NCI-H2227 treated with DMSO at 0.1 percent for 48 hours (cell line): ENCODE measurements at regions not wholly inside any gene's neighbourhood (a gene's known extent, or its start where the extent isn't known, plus 50 kb on each side); places are given as distances from the start of the nearest gene placed in this dataset.

Source experiments
- DNase-seq: peaks from one replicate; lab custom pipeline; 2025; lab: John Stamatoyannopoulos, UW

DNA sequence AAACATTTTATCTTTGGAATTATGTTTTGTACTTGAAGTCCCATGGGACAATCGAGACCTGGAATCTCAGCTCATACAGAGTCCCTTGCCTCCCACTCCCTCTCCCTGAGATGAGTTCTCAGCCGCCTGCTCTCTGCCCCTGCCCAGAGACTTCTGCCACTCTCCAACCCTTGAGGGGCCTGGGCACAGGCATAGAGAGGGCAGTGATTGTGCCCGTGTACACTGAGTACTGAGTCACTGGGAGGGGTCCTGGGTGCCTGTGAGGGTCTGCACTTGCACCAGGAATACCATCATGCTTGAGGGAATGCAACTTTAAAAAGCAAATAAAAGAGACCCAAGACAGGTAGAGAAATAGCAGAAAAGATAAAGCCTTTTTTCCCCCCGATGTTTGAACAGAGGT lies 453.8 kb upstream of the HS3ST5 start:
- DNase-seq: no peak

DNA sequence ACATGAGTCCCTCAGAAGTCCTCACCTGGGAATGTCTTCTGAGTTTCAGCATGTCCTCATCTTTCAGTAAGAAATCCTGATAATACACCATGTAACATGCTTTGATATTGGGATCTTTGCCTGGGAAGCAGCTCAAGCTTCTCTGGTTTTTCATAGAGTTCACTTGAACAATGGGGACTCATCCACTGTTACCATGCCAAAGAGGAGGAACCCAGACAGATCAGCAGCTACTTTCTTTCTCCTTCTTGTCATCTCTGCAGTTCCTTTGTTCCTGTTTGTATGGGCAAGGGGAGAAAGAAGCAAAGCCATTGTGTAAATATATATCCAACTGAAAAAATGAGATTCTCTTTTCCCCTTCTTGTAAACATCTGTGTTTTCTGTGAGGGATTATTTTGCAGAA lies 450.6 kb upstream of the HS3ST5 start:
- DNase-seq: no peak

DNA sequence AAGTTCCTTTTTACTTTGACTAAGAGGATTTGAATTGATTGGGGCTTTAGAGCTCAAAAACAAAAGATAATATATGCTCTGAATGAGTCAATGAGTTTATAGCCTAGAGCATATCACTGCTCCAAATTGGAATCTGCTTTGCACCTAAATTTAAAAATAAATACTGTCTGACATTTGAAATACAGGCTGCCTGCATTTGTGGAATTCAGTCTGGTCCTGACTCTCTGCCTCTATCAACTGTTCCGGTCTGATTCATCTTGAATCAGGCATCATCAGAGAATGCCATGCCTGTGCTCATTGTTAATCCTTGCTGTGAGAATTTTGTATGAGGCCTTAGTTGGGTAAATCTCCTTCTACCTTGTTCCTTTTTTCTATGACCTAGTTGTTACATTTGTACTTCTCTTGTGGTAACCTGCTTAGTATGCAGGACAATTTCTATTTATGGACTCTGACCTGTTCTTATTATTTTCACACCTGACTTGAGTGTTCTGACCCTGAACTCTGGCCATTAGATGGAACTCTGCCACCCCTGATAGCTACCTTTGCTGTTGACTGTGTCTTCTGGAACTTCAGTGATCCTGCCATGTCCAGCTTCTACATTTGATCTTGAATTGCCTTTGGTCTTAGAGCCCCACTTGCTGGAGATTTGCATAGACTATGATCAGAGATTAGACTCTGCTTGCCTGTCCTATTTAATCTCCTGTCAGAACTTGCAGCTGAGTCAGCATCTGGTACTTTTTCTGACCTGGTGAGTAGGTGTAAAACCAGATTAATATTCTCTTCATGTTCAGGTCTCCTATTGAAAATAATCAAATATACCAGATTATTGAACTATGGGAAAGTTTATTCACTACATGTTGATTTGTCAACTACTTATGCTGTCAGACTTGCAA lies 442.7 kb upstream of the HS3ST5 start:
- DNase-seq: no peak

- DNase-seq: no peak
Measured at GRCh38 chr6:114783783-114784182, 441.0 kb upstream of the HS3ST5 start.

DNA sequence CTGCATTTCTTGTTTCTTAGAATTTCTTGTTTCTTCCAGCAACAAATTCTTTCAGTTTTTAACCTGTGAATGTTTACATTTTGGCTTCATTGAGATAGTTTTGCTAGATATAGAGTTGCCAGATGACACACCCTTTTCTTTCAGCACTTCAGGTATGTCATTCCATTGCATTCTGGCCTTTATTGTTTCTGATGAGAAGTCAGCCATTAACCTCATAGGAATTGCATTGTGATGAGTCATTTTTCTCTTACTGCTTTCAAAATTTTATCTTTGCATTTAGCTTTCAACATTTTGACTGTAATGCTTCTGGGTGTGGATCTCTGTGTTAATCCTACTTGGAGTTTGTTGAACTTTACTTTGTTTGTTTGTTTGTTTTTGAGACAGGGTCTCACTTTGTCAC lies 440.3 kb upstream of the HS3ST5 start:
- no peak for DNase-seq

- no peak for DNase-seq
Measured at GRCh38 chr6:114764866-114765265, 422.0 kb upstream of the HS3ST5 start.

DNA sequence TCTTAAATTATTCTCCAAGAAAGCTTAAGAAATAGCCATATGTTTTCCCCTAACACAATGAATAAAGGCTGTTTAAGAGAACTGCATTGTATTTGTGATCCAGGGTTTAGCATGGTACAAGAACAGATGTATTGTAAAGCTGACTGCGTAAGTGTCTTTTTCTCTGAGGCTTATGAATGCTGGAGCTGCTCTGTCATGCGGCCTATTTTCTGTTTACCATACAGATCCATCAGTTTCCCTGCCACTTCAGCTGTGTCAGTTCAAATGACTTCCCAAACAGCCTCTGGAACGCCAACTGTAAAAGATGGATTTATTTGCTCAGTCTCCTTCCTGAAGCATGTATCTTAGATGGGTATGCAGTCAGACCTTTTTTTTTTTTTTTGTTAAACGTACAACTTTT lies 419.3 kb upstream of the HS3ST5 start:
- peak; percentile 0 for DNase-seq

- DNase-seq: peak; percentile 1
Measured at GRCh38 chr6:114747995-114748625, 405.3 kb upstream of the HS3ST5 start.

DNA sequence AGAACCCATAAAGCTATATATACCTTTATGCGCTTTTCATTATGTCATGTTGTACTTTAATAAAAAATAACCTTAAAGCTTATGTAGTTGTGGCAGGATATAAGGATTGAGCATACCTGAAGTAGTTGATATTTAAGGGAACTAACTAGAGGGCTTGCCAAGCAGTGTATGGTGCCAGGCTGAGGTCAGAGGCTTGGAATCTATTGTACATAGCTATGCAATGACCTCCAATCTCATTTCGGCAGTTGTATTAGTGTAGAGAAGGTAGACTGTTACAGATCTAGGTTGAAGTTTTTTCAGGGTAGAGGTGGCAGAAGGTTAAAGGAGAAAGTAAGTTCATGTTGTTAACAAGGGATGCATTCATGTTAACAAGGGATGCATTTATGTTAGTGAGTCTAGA lies 397.7 kb upstream of the HS3ST5 start:
- DNase-seq: no peak

DNA sequence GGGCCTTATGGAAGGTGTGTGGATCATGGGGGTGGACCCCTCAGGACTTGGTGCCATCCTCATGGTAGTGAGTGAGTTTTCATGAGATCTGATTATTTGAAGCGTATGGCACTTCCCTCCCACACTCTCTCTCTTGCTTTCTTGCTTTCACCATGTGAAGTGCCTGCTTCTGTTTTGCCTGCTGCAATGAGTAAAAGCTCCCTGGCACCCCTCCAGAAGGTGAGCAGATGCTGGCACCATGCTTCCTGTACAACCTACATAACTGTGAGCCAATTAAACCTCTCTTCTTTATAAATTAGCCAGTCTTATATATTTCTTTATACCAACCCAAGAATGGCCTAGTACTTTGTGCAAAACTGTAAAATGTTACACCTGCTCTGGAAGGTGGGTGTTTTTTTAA lies 396.8 kb upstream of the HS3ST5 start:
- DNase-seq: no peak

DNA sequence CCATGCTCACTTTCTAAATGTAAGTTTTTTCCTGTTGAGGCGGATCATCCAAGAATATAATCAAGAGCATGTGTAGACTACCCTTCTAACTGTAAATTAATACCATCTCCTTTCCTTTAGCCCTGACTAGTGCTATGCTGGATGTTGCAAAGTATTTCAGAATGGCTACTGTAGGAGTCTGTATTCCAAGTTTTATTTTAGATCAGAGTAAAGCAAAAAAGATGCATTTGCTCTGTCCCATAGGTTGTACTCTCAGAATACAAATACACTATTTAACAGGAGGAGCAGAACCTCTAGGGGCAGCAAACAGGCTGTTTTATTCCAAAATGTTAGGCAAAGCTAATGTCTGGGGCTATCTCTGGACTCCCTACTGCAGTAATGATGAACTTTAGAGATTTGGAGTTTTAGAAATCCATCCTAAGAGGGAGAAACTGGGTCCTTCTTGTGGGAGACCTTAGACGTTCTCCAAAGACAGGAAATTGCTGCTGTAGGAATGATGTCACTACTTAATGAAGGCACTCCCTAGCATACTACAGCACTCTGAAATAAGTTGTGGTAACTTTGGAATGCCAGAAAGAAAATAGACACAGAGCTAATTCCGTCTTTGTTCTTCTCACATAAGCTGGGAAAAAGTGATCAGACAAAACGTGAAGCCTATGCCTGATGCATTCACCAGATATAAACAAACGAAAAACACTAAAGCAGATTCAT lies 392.4 kb upstream of the HS3ST5 start:
- DNase-seq: no peak

DNA sequence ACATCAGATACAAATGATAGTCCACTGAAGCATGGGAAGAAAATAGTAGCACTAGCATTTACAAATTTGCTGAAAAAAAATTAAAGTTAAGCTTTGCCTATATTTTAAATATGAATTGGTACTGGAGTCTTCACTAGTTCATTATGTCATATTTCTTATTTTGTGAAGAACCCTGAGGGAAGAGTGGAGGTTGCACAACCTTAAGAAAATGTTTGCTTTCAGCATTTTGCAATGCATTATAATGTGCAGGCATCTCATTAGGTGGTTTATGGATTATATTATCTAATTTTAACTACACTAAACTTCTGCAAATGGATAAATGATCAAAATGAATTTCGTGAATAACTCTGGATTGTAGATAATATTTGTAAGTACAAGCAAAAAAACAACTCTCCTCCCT lies 390.8 kb upstream of the HS3ST5 start:
- DNase-seq: no peak

- DNase-seq: no peak
Measured at GRCh38 chr6:114718716-114719270, 376.0 kb upstream of the HS3ST5 start.

- no peak for DNase-seq
Measured at GRCh38 chr6:114718186-114718585, 375.4 kb upstream of the HS3ST5 start.

DNA sequence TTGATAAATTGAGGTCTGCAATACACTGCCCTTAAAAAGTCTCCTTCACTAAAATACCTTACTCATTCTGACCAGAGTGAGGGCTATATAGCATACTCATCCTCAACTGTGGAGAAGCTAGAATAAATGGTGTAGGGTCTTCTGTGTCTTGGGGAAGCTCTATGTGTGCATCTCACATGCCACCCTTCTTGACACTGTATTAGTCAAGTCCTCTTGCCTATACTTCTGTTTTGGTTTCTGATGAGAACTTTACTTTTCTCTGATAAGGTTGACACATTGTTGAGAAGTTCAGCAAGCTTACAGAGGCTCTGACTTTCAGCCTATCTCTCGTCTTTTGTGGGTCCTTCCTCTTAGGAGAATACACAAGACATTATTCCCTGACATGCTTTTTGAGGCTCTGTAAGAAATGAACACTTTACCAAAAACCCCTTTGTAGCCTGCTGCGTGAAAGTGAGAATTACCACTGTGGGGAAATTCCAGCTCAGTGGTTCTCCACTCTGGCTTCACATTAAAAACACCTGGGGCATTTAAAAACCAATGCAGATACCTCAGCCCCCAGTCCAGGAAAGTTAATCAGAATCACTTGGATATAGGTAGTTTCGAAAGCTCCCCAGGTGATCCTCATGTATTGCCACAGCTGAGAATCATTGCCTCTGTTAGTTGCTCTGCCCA lies 372.1 kb upstream of the HS3ST5 start:
- DNase-seq: no peak

DNA sequence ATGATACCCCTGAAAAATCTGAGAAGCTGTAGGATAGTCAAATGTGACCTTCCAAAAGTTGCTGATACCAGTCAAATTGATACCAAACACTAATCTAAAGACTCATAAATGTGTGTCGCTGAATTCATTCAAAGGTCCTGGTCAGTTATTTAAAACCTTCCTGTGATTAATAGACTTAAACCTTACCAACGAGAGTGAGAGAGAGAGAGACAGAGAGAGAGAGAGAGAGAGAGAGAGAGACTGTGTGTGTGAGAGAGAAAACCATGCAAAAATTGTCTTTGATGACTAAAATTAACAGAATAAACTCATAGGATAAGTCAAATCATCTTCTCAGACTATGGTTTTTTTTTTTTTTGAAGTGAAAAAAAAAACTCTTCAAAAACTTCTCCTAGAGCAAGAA lies 370.9 kb upstream of the HS3ST5 start:
- DNase-seq: no peak

GRCh38 chr6:114712129-114712662 lies 369.4 kb upstream of the HS3ST5 start:
- DNase-seq: no peak

DNA sequence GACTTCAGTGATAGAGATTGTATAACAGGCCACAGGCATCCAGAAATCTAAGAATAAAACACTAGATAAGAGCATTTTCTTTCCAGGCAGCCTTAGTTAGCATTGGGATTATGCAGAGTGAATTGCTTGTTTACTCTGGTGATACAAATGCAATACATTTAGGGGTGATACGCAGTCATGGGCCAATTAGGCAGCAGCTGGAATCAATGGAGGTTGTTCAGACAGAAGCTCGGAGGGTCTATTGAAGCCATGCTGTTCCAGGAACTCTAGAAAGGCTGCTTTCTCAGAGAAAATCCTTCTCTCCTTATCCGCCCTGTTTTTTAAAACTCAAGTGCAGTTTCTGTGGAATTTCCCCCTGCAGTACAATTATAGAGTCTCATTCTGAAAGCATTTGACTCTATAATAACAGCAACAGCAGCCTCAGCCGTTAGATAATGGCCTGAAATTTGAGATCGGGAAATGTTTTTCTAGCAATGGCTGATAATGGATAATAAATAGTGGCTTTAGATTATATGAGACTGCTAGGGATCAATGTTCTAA lies 364.3 kb upstream of the HS3ST5 start:
- no peak for DNase-seq

DNA sequence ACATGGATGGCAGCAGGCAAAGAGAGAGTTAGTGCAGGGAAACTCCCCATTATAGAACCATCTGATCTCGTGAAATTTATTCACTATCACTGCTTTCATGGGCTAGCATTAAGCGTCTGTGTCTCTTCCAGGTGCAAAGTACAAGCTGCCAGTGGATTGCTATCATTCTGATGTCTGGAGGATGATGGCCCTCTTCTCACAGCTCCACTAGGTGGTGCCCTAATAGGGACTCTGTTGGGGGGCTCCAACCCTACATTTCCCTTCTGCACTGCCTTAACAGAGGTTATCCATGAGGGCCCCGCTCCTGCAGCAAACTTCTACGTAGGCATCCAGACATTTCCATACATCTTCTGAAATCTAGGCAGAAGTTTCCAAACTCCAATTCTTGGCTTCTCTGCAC lies 347.8 kb upstream of the HS3ST5 start:
- no peak for DNase-seq

- DNase-seq: no peak
Measured at GRCh38 chr6:114659513-114659912, 316.7 kb upstream of the HS3ST5 start.

GRCh38 chr6:114651611-114652010 lies 308.8 kb upstream of the HS3ST5 start:
- no peak for DNase-seq

DNA sequence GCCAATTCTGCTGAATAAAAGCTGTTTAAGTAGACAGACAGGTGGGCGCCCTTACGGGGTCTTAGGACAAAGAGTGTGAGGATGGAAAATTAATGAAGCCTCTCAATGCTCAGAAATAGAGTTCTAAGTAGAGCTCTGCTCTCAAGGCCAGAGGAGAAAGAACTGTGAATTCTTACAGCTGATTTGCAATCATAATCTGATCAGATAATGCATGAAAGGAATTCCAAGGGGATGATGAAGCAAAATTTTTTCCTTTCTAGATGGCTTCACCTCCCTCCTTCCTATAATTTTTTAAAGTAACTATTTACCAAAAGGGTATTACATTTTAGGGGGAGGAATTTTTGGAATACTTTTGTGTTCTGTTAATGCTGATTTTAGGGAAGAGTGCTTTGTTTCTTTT lies 308.1 kb upstream of the HS3ST5 start:
- no peak for DNase-seq
